ENCODE measurements at regions not wholly inside any gene's neighbourhood (a gene's known extent, or its start where the extent isn't known, plus 50 kb on each side); places are given as distances from the start of the nearest gene placed in this dataset.

DNA sequence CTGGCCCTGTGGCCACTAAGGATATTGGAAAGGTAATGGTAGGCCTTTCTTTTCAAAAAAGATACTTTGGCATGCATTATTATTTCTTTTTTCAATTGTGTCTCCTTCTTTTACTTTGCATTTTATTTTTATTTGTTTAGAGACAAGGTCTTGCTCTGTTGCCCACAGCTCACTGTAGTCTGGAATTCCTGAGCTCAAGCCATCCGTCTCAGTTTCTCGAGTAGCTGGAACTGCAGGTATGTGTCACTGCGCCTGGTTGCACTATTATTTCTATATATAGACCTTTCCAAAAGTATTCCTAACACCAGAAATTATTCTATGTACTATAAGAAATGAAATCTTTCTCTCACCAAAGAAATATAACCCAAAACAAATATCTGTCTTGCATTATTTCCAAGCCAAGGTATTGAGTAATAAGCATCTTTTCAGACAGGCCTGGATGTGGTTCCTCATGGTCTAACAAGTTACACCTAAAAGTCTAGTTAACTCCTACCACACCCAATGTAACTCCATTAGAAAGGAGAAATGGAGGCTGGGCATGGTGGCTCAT is 500.8 kb upstream of the ANKRD30A start:
- no peak for DNase-seq

DNA sequence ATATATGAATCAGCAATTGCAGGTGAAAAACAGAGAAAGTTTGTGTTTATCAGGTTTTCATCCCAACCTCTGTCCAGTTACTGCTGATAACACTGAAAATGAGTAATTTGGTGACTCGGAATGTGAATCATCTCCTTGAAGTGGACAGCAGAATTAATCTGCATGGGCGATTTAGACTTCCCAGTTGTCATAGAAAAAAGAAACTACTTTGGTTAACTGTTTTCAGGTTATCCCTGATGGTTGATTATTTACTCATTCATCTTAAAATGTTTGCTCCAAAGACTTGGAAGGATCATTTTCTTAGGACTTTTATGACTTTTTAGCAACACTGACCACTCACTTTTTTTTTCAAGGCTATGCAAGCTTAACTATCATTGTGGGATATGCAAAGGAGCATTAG is 504.1 kb upstream of the ANKRD30A start:
- DNase-seq: no peak

DNA sequence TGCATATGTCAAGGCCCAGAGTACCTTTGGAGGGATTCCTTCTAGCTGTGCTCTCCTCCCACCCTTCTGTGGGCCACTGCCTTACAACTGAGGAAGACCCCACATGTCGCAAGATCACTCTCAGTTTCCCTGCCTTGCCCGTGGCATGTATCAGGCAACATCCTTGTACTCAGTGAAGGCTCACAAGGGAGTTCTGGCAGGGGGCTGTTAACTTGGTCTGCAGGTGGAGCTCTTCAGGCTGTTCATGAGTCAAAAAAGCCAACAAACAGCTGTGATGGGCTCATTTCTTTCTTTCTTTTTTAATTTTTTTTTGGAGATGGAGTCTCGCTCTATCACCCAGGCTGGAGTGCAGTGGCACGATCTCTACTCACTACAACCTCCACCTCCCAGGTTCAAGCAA is 513.0 kb upstream of the ANKRD30A start:
- no peak for DNase-seq

DNA sequence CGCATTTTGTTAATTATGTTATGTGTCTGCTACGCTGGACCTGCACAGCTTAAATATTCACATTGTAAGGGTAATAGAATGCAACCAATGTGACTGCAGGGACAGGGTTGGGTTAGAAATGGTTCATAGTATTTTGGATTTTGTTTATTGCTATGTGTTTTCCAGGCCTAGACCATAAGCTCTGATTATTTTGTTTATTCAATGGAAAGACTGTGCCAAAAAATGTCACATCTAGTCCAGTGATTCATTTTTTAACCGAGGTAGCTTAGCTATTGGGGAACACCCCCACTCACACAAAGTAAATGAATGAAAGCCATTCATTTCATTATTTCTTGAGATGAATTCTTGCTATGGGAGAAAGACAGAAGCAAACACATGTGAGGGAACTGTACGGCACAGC is 516.5 kb upstream of the ANKRD30A start:
- no peak for DNase-seq

DNA sequence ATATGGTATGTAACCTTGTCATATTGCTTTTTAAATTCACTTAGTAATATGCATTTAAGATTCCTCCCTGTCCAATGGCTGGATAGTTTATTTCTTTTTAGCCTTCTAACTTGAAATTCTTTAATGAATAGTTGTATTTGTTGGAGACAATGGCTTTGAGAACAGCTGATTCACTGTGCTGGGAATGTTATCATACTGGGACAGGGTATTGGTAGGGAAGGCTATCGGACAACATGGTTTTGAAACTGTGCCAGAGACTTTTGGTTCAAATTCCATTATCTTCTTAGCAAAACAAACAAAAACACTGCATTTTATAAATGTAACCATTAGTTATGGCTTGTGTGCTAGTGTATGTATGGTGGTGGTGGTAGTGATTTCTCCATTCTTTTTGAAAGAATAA is 517.1 kb upstream of the ANKRD30A start:
- no peak for DNase-seq

DNA sequence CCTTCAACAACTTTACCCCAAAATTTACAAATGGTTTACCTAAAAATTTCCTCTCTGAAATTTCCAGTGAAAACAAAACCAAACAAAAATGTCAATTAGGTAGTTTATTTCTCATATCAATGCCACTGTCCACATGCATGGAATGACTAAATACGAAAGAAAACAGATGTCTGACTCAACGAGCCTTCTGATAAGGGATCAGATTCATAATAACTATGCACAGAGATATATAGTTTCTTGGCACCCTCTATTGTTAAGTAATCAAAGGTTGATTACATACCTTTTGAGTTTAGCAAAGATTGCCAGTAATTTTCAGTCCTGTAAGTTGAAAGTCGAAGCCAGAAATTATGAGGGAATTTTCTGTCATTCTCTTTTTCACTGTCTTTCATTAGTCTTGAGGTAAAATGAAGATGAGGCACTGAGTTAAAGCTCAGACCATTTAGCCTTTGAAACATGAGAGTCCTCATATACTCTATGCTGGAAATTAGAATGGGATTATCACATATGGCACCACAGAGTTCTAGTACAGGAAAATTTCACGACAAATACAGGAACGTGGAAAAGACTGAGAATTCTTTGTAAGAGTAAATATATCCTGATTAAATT is 519.1 kb upstream of the ANKRD30A start:
- DNase-seq: no peak

DNA sequence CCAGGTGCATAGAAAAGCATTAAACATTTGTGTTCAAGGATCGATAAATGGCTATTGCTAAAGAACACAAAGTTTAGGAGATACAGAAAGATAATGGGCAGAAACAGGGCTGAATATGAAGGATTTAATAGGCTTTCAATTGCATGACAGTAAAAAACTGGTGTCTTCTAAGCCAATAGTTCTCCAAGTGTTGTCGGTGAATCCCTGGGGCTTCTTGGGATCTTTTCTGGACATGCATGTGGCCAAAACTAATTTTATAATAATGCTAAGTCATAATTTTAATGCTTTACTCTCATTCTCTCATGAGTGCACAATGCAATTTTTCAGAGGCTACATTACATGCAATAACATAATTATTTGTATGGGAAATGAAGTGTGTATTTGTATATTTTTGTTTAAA is 521.1 kb upstream of the ANKRD30A start:
- DNase-seq: no peak

DNA sequence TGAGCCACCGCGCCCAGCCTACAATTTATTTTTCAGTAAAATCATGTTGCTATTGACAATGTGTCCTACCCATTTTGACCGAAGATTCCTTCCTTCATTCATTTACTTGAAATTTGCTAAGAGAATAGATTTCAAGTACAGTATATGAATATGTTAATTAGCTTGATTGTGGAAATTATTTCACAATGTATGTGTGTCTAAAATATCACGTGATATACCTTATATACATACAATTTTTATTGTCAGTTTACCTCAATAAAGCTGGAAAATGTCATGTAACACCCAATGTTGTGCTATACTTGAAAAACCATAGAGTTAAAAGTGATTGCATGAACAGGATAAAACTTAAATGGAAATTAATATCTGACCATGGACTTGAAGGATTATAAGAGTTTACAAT is 521.7 kb upstream of the ANKRD30A start:
- no peak for DNase-seq

DNA sequence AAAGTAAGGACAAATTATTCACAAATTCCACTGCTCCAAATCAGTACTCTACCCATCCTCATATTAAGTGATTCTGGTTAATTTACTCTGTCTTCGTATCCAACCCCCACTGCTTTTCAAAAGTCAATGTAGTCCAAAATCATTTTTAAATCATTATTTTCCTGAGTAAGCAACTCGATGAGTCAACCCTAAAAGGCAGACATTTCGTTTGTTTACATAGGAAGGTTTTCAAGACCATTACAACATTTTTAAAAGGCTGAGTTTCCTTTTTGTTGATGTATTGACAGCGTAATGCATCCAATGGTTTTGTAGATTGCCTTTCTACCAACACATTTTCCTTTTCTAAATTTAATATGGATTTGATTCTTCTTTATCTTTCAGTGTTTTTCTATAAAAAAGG is 523.0 kb upstream of the ANKRD30A start:
- DNase-seq: no peak

DNA sequence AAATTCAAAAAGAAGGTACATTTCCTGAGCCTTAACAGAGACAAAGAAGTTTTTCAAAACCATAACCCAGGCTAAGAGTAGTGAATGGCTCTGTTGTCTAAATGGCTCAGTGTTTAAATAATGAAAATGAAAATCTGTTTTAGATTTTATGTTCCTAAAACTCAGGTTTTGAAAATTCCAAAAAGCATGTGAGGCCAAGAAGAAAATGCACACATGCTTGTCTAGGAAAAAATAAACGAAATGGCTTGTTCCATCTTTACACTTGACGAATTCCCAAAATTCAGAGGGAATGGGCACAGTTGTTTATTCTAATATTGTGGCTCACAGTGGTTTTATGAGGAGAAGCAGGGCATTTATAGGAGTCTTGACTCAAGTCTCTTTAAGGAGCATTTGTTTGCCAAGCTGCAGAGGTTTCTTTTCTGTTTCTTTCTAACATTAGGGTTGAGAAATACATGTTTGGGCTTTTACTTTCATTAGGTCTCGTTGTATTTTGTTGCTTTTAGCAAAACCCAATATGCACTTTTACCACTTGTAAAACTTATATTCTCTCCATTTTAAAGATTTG is 527.6 kb upstream of the ANKRD30A start:
- no peak for DNase-seq

DNA sequence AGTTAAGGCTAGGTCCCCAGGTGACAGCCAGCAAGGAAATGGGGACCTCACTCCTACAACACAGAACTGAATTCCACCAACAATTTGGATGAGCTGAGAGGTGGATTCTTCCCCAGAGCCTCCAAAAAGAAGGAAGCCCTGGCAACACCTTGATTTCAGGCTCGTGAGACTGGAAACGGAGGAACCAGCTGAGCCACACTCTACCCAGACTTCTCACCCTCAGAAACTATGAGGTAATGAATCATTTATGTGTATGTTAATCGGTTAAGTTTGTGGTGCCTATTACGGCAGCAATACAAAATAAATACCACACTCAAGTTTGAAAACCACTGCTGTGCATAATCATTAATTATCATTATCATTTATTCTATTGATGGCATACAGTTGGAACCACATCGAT is 532.4 kb upstream of the ANKRD30A start:
- DNase-seq: no peak

DNA sequence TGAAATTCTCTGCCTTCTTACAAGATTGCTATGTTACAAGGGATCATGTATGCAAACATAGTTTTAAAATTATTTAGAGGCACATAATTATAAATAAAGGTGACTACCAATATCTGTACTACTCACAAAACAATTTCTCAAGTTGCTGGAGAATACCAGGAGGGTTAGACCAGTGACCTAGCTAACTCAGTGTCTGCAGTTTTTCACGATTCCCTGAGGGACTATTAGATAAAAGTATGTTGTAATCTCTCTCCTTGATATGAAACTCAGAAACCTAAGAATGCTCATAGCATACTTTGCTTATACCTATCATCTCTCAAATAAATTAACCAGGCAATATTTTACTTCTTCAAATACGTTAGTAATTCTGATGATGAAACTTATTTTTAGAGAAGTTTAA is 534.0 kb upstream of the ANKRD30A start:
- no peak for DNase-seq

DNA sequence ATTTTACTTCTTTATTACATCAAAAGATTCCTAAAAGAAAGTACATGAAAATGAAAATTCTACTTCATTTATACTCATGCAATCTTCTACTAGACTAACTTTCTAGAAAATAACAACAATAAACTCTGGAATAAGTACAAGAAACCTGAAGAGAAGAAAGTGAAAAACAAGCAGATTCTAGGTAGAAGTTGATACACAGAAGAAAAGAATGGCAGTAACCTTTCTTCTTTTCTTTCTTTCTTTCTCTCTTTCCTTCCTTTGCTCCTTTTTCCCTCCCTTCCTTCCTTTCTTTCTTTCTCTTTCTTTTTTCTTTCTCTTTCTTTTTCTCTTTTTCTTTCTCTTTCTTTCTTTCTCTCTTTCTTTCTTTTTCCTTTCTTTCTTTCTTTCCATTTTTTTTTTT is 541.7 kb upstream of the ANKRD30A start:
- DNase-seq: no peak

DNA sequence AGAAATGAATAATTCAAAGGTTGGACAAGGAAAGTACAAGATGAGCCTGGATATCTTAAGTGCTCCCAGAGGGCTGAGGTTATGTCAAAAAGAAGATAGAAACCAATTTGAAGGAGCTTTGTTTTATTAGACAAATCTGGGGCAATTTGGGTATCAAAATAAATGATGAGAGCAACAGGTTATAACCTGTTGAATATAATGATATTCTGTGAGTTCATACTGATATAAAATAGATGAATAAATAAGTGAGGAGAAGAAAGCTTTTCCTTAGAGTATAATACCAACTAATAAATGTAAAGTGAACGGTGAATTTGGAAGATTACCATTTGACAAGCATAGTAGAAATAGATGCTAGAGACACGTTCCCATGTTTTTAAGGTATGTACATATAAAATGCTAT is 544.2 kb upstream of the ANKRD30A start:
- no peak for DNase-seq

DNA sequence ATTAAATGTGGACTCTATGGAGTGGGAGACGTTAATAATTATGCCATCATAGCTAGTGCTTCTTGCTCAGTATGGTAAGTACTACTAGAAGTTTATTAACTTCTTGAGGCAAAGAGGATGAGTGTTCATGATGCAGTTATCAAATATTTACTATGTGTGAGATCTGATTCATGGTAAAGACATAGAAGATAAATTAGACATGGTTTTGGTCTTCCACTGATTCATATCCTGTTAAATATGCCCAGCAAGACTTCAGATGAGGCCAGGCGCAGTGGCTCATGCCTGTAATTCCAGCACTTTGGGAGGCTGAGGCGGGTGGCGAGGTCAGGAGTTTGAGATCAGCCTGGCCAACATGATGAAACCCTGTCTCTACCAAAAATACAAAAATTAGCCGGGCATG is 547.1 kb upstream of the ANKRD30A start:
- DNase-seq: no peak

DNA sequence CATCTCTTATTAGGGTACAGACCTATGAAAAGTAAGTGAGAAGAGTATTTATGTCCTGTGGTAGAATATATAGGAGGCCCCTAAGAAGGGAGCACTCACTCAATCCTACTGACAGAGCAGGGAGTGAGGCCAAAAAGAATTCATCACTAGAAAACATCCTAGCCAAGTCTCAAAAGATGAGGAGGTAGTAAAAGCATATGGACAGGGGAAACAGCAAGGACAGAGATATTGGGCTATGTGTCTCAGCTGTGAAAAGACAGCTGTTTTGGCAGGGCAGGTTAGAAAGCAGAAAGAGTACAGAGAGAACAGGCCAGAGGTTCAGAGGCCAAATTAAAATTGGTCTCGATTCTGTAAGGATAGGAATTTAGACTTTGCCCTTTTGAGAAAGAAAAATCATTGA is 548.3 kb upstream of the ANKRD30A start:
- DNase-seq: no peak

DNA sequence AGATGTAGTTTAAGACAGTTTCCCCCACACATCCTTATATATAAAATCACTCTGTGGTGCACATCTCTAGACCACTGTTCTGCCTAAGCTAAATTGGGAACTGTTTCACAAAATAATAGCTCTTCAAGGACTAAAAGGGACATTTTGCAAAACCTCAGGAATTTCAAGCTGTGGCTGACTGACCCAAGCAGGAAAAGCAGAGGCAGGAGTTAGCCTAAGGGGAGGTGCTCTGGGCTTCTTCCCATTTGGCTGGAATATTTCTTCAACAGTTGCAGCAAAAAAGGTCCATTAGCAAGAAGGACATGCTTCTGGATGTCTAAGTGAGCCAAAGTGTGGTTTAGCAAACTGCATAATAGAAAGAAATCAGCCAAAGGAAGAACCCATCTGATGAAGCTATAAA is 551.2 kb upstream of the ANKRD30A start:
- DNase-seq: no peak

DNA sequence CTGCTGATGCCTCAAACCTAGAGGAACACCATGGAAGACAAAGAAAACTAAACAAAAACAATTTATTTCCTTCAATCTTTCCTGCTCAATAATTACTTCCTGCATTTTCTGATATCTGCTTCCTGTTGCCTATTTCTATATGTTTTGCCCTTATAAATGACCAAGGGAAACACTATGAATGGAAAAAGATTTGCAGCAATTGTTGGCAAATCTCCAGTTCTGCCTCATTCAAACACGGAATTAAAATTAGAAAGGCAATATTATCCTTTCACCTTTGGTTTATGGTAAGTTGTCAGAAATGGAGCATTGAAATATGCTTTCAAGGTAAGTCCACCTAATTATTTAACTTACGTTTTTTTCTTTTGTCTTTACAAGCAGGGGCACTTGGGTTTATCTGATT is 552.2 kb upstream of the ANKRD30A start:
- DNase-seq: no peak

DNA sequence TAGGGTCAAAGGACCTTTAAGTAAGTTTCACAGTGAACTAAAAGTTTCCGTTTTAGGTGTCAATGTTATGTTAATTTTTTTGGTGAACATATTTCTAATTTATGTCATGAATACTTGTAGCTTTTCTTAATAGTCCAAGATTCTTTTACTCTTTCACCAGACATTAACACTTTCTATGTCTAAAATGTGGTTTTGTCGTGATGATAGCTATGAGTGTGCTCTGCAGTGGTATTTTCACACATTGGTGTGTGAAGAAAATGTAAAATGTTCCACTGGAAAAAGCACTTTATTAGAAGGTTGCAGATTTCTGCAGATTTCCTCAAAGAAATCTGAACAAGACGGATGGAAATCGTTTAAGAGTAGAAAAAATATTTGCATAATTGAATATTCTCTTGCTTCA is 561.0 kb upstream of the ANKRD30A start:
- DNase-seq: no peak

DNA sequence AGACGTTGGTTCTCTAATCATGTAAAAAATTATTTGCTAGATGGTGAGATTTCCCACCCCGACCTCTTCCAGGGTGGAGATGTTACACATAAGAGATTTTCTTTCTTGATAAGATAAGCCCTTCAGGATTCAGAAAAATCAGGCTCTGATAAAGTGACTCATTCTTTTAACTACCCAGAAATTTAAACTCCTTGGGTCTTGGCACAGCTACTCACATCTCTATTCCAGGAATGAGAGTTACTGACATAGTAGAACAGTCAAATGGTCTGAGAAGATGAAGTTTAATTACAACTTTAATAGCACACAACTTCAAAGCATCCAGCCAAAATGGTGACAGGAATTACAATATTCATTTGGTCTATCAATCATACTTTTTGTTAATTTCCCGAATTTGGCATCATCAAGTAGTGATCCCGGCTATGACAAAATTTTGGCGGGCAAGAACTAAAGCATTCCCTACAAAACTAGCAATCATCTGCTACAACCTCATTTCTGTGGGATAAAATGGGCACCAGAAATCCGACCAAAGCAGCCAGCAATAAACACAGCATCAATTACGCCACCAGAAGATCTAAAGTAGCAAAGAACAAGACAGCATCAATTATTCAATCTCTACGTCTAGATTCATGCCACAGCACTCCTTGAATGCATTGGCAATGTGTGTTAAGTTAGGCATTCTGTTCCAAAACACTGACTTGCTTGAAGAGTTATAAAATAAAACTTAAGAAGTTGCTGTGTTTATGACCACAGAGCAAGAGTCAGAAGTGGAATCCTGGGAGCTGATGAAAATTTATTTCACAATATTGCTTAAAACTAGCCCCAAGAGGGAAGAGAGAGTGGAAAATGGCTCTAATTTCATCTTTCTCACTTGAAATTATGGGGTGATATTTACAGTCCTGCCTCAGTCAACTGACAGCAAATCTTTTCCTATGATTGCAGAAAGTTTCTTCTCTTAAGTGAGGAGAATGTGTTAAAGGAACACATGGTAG is 565.7 kb upstream of the ANKRD30A start:
- no peak for DNase-seq

DNA sequence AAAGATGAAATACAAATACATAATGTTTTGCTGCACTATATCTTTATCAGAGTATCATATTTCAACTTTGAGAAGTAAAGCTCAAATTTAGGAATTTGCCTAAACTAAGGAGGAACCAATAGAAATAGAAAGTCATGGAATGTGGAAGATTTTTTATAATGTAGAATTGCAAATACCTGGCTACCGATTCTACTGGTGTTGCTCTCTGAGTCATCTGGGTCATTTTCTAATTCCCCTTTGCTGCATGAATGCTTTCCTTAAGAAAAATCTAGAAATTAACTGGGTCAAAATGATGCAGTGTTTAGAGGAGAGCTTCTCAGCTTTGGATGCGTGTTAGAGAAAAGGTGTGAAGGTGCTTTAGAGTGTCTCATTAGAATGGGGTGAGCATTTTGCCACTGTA is 568.9 kb upstream of the ANKRD30A start:
- no peak for DNase-seq

DNA sequence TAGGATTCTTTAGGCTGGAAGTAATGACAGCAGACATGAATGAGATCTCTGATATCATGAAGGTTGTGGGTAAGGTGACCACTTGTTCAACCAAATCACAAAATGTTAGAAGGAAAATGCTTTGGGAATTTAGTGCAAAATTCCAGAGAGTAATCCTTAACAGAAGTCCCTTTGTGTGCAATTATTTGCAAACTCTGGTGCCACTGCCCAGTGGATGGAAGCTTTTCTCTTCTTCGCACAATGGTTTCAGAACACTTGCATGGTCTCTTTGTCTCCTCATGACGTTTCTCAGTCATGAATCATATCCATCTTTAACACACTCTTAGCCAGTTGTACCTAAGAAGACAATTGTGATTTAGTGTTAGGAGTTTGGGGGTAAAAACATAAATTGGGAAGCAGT is 570.4 kb upstream of the ANKRD30A start:
- no peak for DNase-seq

DNA sequence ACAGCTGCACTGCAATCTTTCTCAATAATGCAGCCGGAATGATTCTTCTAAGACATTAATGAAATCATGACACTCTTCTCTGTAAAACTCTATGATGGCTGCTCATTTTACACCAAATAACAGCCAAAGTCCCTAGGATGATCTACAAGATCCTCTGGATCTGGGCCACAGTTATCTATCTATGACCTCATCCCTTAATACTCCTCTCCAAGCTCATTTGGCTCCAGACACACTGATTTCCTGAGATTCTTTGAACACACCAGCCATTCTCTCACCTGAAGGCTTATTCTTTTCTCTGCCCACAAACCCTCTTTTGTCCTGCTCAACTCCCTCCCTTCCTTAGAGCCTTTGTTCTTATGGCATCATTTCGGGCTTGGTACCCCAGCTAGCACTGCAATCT is 577.4 kb upstream of the ANKRD30A start:
- no peak for DNase-seq

DNA sequence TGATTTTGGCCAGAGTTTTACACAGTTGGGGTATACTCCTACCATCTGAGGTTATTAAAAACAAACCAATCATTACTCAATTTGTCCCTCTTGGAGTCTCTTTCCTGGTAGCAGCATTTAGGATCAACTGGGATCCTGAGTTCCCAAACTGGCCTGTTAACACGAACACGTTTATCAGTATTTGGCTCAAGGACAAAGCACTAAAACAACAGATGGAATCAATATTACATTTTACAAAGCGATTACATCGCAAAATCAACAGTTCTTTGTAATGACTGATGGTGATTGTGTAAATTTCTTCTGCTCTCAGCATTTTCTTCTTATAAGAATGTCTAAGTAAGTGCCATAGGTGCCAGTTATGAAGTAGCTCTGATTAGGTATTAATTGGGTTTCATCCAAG is 582.9 kb upstream of the ANKRD30A start:
- no peak for DNase-seq

Measured in CD4-positive, alpha-beta T cell treated with Interleukin-4 for 4 hours (primary cell).